AG04450 (cell line): ENCODE measurements at regions not wholly inside any gene's neighbourhood (a gene's known extent, or its start where the extent isn't known, plus 50 kb on each side); places are given as distances from the start of the nearest gene placed in this dataset.
A peak's percentile ranks its signal among the peaks of the same experiment; 100 is the strongest.

Experiments
- CTCF ChIA-PET: fragments of 300-600, 350-600 bp; formaldehyde crosslinking; extraction: SDS; loops from one replicate; lab custom pipeline; 2022; ENCODE audit warnings: antibody characterized with exemption, inconsistent platforms; lab: Charles Lee
- POLR2A ChIA-PET: fragments of 350-600 bp; formaldehyde crosslinking; extraction: SDS; loops from one replicate; lab custom pipeline; 2021; ENCODE audit warnings: antibody characterized with exemption, inconsistent platforms; lab: Yijun Ruan, JAX
- DNase-seq: peaks from one replicate; pipeline ENCODE4 v3.0.0-alpha.2; 2011; ENCODE audit warnings: low read depth, low spot score
- H3K27ac ChIP-seq: one replicate; pipeline ENCODE4 v1.5.1; 2012; ENCODE audit warnings: low read depth, low read length, control low read depth
- H3K27me3 ChIP-seq: one replicate; pipeline ENCODE4 v1.6.0; 2012; ENCODE audit warnings: low read length; ENCODE audit not compliant: control insufficient read depth, insufficient read depth
- H3K4me3 ChIP-seq: 2 replicates; pipeline ENCODE4 v1.5.1; 2011; ENCODE audit warnings: mild to moderate bottlenecking, low read depth, low read length, control low read depth
- H3K9me3 ChIP-seq: 2 replicates; pipeline ENCODE4 v1.5.1; 2012; ENCODE audit warnings: low read length; ENCODE audit not compliant: control insufficient read depth, insufficient read depth
- TF ChIP-seq, protein P1 (sequence below): IDR thresholded peaks from 2 replicates; pipeline ENCODE4 v1.5.1; 2011; ENCODE audit warnings: low read depth, low read length, control low read depth, inconsistent platforms

DNA sequence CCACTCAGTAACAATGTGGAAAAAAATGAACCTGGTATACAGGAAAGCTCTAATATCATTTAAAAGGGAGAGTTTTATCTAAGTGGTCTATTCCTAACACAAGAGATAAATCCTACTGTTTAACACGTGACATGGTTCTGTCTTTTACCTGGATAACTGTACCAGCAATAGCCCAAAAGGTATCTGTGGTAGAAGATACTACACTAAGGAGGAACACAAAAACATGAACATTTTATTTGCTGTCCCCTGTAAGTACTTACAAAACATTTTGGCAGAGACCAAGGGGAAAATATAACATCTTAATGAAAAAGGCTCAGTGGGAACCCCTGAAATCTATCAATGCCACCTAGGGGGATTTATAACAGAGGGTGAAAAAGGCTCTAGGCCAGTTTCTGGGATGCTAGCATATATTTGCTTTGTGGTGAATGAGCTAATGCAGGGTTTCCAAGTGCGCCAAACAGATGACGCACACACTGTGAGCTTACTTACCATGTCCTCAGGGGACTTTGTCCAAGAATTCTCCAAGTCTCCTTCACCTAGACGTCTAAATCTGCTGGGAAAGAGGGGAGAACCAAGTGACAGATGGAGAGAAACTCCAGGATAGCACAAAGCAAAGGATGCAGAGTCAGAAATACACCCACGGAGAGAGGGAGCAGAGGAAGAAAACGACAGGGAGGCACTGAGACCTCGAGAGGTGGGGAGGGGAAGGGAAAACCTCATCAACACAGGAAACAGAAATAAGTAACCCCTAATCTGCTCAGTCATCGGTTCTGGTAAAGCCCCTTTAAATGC lies 112.5 kb upstream of the PRNP start:
- H3K27me3 ChIP-seq: no peaks in the 10 kb centered on the region
- peak; percentile 71 for DNase-seq
- H3K9me3 ChIP-seq: no peaks in the 10 kb centered on the region
- peak overlapping the region; percentile 85 for H3K27ac ChIP-seq
- CTCF ChIA-PET: no interaction called here
- no peak overlapping the region for H3K4me3 ChIP-seq
- TF ChIP-seq, protein P1, sequence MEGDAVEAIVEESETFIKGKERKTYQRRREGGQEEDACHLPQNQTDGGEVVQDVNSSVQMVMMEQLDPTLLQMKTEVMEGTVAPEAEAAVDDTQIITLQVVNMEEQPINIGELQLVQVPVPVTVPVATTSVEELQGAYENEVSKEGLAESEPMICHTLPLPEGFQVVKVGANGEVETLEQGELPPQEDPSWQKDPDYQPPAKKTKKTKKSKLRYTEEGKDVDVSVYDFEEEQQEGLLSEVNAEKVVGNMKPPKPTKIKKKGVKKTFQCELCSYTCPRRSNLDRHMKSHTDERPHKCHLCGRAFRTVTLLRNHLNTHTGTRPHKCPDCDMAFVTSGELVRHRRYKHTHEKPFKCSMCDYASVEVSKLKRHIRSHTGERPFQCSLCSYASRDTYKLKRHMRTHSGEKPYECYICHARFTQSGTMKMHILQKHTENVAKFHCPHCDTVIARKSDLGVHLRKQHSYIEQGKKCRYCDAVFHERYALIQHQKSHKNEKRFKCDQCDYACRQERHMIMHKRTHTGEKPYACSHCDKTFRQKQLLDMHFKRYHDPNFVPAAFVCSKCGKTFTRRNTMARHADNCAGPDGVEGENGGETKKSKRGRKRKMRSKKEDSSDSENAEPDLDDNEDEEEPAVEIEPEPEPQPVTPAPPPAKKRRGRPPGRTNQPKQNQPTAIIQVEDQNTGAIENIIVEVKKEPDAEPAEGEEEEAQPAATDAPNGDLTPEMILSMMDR: no peak
- POLR2A ChIA-PET: interaction anchor here (0.8 kb wide), 1 partner anchor 13 kb away, joined by 3 read pairs; no protein-coding TSS in a partner anchor

DNA sequence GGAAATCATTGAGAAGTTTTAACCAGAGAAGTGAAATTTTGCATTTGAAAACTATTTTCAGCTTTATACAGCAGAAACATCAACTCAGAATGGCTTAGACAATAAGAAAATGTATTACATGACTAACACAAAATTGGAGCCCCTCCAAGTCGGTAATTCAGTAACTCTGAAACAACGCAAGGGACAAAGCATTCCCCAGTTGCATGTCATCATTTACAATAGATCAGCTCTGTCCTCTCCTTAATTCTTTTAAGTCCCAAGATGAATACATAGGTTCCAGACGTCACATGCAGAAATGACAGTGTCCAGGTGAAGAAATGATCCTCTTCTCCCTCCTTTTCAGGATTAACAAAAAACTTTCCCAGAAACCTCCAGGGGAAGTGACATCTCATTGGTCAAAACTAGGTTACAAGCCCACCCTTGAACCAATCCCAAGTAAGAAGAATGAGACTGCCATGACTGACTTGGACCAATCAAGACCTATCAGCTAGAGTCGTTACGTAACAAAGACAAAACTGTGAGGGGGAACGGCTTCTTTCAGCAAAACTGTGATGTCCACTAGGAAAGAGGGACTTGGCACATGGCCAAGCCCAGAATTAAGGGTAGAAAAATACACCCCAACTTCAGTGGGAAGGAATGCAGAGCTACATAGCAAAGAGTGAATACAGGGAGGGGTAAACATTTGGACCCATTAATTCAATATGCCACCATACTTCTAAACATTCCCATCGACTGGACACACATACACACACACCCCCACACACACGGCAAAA lies 114.3 kb upstream of the PRNP start:
- no peak for DNase-seq
- CTCF ChIA-PET: no interaction called here
- Histone ChIP-seq H3K4me3 (no peak overlapping the region), H3K9me3 (no peaks in the 10 kb centered on the region), H3K27ac (no peak overlapping the region), H3K27me3 (no peaks in the 10 kb centered on the region)
- TF ChIP-seq, protein P1: no peak
- POLR2A ChIA-PET: no interaction called here

DNA sequence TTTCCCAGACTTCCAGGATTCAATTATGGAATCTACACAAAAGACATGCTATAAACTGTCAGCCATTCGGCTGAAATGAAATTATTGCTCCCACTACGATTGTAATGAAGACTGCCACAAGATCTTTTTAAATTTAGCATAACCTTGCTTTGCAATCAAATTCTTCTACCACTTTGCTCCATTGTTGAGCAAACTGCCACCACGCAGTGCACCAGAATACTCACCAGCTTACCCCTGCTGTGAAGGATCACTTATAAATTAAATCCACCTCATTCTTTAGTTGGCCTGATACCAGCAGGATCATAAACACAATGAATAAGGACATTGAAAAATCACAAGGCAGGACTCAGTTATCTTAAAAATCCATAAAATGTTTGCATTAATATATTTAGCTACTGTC lies 116.4 kb upstream of the PRNP start:
- ChIA-PET CTCF (no interaction called here), POLR2A (no interaction called here)
- Histone ChIP-seq H3K27me3 (no peaks in the 10 kb centered on the region), H3K9me3 (no peaks in the 10 kb centered on the region), H3K4me3 (no peak overlapping the region), H3K27ac (no peak overlapping the region)
- DNase-seq: no peak
- TF ChIP-seq, protein P1: no peak

DNA sequence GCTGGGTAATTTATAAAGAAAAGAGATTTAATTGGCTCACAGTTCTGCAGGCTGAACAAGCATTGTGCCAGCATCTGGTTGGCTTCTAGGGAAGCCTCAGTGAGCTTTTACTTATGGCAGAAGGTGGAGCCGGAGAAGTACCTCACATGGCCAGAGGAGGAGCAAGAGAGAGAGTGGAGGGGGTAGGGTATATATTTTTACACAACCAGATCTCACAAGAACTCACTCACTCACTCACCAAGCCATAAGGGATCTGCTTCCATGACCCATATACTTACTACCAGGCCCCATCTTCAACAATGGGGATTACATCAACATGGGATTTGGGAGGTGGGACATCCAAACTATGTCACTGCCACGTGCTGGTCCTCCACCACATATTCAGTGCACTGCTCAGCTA lies 117.2 kb upstream of the PRNP start:
- H3K27ac ChIP-seq: no peak overlapping the region
- H3K27me3 ChIP-seq: no peaks in the 10 kb centered on the region
- no peak overlapping the region for H3K4me3 ChIP-seq
- TF ChIP-seq, protein P1: 0 out of 2 replicates have a peak, but pooled peaks have one; percentile 16
- DNase-seq: no peak
- H3K9me3 ChIP-seq: no peaks in the 10 kb centered on the region
- CTCF ChIA-PET: interaction anchor here (0.9 kb wide), 1 partner anchor 8 kb away, joined by 3 read pairs; no protein-coding TSS in a partner anchor
- POLR2A ChIA-PET: no interaction called here
